Kidney (tissue), 13 donors: ENCODE measurements at regions not wholly inside any gene's neighbourhood (a gene's known extent, or its start where the extent isn't known, plus 50 kb on each side); places are given as distances from the start of the nearest gene placed in this dataset.

Experiments used
- DNase-seq, 5 donors: peaks; one replicate each; pipeline ENCODE4 v3.0.0-alpha.2; 2013 to 2020
- FAIRE-seq: peaks from 2 replicates; lab custom pipeline; 2012; peaks lifted over from hg19 to GRCh38; lab: Jason Lieb, UNC
- H3K27ac ChIP-seq, 2 donors: one replicate each; pipeline ENCODE4 v1.7.0; 2013; ENCODE audit warnings: low read depth in 2 of 2, low read length in 2 of 2, inconsistent platforms in 1 of 2
- H3K27me3 ChIP-seq: one replicate; pipeline ENCODE4 v1.7.1; 2013; ENCODE audit warnings: low read length, inconsistent platforms; ENCODE audit not compliant: control insufficient read depth, insufficient read depth
- H3K36me3 ChIP-seq, 3 donors: one replicate each; pipeline versions ENCODE4 v1.7.0 to v1.7.1; 2013; ENCODE audit warnings: low read length in 3 of 3, control low read depth in 1 of 3, inconsistent platforms in 1 of 3; ENCODE audit not compliant: insufficient read depth in 3 of 3, control insufficient read depth in 2 of 3
- H3K4me1 ChIP-seq, 3 donors: one replicate each; pipeline versions ENCODE4 v1.7.0 to v1.7.1; 2013; ENCODE audit warnings: low read length in 3 of 3, inconsistent platforms in 1 of 3, low read depth in 1 of 3; ENCODE audit not compliant: control insufficient read depth in 2 of 3, insufficient read depth in 2 of 3
- H3K4me3 ChIP-seq, 3 donors: one replicate each; pipeline versions ENCODE4 v1.7.0 to v1.8.1; 2013; ENCODE audit warnings: low read length in 3 of 3, control low read depth in 1 of 3, inconsistent platforms in 1 of 3
- H3K9ac ChIP-seq, 3 donors: one replicate each; pipeline versions ENCODE4 v1.7.0 to v1.7.1; 2013; ENCODE audit warnings: low read length in 3 of 3, control low read depth in 1 of 3, inconsistent platforms in 1 of 3
- H3K9me3 ChIP-seq, 3 donors: one replicate each; pipeline versions ENCODE4 v1.7.0 to v1.7.1; 2013; ENCODE audit warnings: low read length in 3 of 3, control low read depth in 1 of 3, inconsistent platforms in 1 of 3; ENCODE audit not compliant: control insufficient read depth in 2 of 3, insufficient read depth in 1 of 3
- intact Hi-C: fragments of 100-400 bp; cut with DNase I; formaldehyde crosslinking; loops from one replicate; pipeline ENCODE4 v1.11.1; 2022
- TF ChIP-seq, protein P1 (sequence below): IDR thresholded peaks from 3 replicates; pipeline ENCODE4 v1.5.1; 2012; ENCODE audit warnings: mild to moderate bottlenecking, moderate library complexity, borderline replicate concordance; ENCODE audit not compliant: insufficient read depth; ENCODE audit errors: extremely low read depth
- donor health status: control.
- donor health status: control.
- donor health status: control.
- donor health status: control.
- donor health status: control.
- donor health status: DM: yes; HTN: yes; CAD: no.
- donor health status: Normal renal cell carcinoma (clear cell type).

DNA sequence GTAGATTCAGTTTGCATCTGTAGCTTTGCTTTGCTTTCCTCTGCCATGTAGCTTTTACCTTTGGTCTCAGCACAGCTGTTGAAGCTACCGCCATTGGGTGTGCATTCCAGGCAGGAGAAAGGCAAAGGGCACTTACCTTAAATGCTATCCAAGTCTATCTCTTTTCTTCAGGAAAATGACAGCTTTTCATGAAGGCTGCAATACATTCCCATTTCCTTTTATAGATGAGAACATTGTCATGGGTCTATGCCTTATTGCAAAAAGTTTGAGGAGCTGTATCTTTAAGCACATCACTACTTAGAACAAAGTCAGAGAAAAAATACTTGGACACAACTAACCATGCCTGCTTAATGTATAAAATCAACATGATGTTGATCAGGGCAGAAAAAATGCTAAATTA lies 266.8 kb downstream of the DOK5 start:
- H3K27ac ChIP-seq = no peak overlapping the region
- peaks cover 0 to 2% (median 0%) of the 10 kb centered on the region in 3 donors for H3K9me3 ChIP-seq
- intact Hi-C loops = no loop called here
- no peak for FAIRE-seq
- TF ChIP-seq, protein P1, sequence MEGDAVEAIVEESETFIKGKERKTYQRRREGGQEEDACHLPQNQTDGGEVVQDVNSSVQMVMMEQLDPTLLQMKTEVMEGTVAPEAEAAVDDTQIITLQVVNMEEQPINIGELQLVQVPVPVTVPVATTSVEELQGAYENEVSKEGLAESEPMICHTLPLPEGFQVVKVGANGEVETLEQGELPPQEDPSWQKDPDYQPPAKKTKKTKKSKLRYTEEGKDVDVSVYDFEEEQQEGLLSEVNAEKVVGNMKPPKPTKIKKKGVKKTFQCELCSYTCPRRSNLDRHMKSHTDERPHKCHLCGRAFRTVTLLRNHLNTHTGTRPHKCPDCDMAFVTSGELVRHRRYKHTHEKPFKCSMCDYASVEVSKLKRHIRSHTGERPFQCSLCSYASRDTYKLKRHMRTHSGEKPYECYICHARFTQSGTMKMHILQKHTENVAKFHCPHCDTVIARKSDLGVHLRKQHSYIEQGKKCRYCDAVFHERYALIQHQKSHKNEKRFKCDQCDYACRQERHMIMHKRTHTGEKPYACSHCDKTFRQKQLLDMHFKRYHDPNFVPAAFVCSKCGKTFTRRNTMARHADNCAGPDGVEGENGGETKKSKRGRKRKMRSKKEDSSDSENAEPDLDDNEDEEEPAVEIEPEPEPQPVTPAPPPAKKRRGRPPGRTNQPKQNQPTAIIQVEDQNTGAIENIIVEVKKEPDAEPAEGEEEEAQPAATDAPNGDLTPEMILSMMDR = no peak
- no peak overlapping the region for H3K4me3 ChIP-seq
- no peaks in the 10 kb centered on the region for H3K27me3 ChIP-seq
- H3K4me1 ChIP-seq = no peaks in the 10 kb centered on the region
- H3K36me3 ChIP-seq = no peaks in the 10 kb centered on the region
- no peak overlapping the region for H3K9ac ChIP-seq
- no peak for DNase-seq

DNA sequence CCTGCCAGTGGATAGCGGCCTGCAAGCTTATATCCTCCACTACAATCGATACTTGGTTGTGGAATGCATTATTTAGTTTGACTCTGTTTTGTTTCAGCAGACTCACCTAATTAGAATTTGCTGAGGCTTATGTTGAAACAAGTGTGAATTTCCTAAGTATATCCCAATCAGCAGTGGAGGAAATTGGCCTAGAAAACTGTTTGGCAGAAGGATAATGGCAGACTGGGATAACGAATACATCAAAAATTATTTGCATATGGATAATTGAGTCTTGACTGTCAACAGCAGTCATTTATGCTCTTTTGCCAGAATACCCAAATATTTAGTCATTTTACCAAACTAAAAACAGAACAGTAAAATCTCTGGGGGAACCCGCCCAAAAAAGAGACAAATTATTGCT lies 261.0 kb downstream of the DOK5 start:
- DNase-seq (no peak), FAIRE-seq (no peak)
- no peaks in the 10 kb centered on the region for H3K9me3 ChIP-seq
- H3K36me3 ChIP-seq = no peaks in the 10 kb centered on the region
- intact Hi-C loops = no loop called here
- no peak overlapping the region for H3K4me3 ChIP-seq
- no peak overlapping the region for H3K9ac ChIP-seq
- TF ChIP-seq, protein P1 = no peak
- H3K27me3 ChIP-seq = no peaks in the 10 kb centered on the region
- H3K4me1 ChIP-seq = no peaks in the 10 kb centered on the region
- no peak overlapping the region for H3K27ac ChIP-seq

- H3K4me3 ChIP-seq = no peak overlapping the region
- no peaks in the 10 kb centered on the region for H3K27me3 ChIP-seq
- H3K36me3 ChIP-seq = no peaks in the 10 kb centered on the region
- H3K27ac ChIP-seq = no peak overlapping the region
- no peak for FAIRE-seq
- TF ChIP-seq, protein P1 = no peak
- intact Hi-C loops = no loop called here
- no peaks in the 10 kb centered on the region for H3K4me1 ChIP-seq
- H3K9ac ChIP-seq = no peak overlapping the region
- DNase-seq = no peak
- H3K9me3 ChIP-seq = no peaks in the 10 kb centered on the region
Observed at GRCh38 chr20:54733687-54734086, 258.3 kb downstream of the DOK5 start.

DNA sequence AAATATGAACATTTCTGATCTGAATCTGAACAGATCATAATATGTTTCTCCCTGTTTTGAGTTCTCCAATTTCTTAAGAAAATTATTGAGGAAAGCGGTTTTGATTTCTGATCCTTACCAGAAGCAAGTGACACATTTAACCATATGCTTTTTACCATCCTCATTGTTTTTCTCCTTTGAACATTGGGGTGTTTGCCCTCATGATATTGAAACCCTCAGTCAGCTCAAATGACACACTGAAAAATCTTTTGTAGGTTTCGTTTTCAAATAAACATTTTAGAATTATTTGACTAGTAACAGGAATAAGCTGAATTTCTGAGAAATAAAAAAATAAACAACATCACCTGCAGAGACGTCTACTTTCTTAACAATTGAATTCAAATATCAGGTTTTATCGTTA lies 252.1 kb downstream of the DOK5 start:
- no peak for DNase-seq
- H3K27me3 ChIP-seq = no peaks in the 10 kb centered on the region
- no peak overlapping the region for H3K9ac ChIP-seq
- TF ChIP-seq, protein P1 = no peak
- no peak overlapping the region for H3K27ac ChIP-seq
- no peaks in the 10 kb centered on the region for H3K36me3 ChIP-seq
- H3K4me1 ChIP-seq = no peaks in the 10 kb centered on the region
- no peaks in the 10 kb centered on the region for H3K9me3 ChIP-seq
- no peak overlapping the region for H3K4me3 ChIP-seq
- no peak for FAIRE-seq
- intact Hi-C loops = no loop called here
